ENCODE measurements at regions not wholly inside any gene's neighbourhood (a gene's known extent, or its start where the extent isn't known, plus 50 kb on each side); places are given as distances from the start of the nearest gene placed in this dataset.

DNA sequence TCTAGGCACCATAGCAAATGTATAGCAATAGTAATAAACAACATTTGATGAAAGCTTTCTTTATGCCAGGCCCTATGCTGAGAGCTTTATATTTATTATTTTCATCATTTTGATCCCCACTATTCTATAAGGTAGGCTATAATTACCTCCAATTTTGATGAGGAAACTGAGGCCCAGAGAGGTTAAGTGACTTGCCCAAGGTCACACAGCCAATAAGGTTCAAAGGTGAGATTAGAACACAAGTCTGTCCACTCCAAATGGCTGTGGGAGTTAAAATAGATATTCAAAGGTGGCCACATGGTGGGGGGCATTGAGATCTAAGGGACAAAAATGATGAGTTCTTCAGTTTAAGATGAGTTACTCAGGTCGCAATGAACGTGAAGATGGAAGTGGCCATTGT, 269.9 kb downstream of the BMP7 start:
- DNase-seq (ENCODE audit: low read depth in 2 of 2): no peak

- DNase-seq (ENCODE audit: low read depth in 2 of 2): no peak
Measured at GRCh38 chr20:56998438-56998837, 268.0 kb downstream of the BMP7 start.

DNA sequence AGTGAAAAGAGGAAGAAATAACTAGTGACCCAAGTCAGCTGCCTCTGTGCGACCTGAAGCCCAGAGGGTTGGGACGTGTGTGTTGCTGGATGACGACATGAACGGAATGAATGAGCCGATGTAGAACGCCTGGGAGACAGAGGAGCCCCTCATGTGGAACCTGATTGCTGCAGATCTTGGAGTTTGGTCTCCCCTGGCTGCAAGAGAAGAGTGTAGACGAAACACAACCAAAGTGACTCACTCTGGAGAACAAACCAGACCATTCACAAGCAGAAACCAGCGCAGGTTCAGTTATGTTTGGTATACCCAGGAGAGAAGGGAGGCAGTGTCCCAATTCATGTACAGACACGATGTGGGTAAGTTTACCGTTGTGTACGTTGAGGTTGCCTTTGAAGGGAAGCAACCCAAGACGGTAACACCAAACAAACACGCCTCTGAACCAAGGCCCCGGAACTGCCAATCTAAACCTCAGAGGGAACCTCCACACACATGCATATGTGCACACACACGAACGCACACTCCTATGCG, 265.9 kb downstream of the BMP7 start:
- no peak for DNase-seq (ENCODE audit: low read depth in 2 of 2)

GRCh38 chr20:57001126-57001767, 265.2 kb downstream of the BMP7 start:
- no peak for DNase-seq (ENCODE audit: low read depth in 2 of 2)

DNA sequence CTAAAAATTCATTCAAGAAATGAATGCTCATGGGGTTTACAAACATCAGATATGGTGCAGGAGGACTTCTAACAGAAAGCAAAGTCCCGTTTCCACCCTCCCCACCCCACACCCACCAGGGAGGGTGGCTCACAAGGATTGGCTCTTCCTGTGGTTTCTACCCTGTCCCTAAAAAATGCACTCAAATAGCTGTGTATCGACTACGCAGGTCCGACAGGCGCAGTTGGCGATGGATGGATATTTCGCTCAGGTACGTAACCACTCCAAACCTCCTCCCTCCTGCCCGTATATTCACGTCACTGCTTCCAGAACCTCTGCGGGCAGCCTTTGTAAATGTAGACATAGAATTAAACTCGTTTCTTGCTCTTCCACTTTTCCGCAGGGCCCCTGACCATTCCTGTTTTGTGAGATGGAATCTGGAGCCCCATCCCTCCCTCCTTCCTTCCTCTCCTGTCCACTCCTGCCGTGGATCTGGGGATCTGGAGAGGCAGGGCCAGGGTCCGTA, 264.3 kb downstream of the BMP7 start:
- DNase-seq (ENCODE audit: low read depth in 2 of 2): no peak

DNA sequence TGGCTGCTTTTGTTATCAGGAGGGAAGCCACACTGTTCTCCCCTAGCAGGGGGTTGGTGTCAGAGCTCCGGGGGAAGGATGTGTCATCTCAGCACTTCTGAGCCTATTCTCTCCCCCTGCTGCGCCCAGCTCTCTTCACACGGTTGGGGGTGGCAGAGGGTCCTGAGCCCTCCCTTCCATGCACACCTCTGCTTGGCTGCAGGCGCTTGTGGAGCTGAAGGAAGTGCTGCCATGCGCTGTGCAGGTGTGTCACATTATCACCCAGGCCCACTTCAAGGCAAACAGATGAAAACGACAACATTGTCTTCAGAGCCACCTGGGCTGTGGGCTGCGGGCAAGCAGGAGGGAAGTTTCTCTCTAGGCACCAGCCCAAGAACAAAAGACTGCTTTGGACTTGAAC, 263.4 kb downstream of the BMP7 start:
- no peak for DNase-seq (ENCODE audit: low read depth in 2 of 2)

DNA sequence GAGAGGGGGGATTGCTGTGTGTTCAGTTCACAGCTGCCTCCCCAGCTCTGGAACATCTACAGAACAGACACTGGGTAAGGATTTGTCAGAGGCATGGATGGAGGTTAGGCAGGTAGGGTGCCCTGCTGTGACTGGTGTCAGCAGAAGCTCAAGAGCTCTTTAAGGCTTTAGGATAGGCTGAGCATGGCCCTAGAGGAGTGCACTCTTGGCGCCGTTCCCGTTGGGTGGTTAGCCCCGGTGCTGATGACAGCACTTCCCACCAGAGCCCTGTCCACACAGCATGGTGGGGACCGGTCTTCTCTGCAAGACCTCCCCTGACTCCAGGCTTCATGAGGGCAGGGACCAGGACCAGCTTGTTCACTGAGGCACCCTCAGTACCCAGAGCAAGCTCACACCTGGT, 262.0 kb downstream of the BMP7 start:
- DNase-seq (ENCODE audit: low read depth in 2 of 2): no peak

DNA sequence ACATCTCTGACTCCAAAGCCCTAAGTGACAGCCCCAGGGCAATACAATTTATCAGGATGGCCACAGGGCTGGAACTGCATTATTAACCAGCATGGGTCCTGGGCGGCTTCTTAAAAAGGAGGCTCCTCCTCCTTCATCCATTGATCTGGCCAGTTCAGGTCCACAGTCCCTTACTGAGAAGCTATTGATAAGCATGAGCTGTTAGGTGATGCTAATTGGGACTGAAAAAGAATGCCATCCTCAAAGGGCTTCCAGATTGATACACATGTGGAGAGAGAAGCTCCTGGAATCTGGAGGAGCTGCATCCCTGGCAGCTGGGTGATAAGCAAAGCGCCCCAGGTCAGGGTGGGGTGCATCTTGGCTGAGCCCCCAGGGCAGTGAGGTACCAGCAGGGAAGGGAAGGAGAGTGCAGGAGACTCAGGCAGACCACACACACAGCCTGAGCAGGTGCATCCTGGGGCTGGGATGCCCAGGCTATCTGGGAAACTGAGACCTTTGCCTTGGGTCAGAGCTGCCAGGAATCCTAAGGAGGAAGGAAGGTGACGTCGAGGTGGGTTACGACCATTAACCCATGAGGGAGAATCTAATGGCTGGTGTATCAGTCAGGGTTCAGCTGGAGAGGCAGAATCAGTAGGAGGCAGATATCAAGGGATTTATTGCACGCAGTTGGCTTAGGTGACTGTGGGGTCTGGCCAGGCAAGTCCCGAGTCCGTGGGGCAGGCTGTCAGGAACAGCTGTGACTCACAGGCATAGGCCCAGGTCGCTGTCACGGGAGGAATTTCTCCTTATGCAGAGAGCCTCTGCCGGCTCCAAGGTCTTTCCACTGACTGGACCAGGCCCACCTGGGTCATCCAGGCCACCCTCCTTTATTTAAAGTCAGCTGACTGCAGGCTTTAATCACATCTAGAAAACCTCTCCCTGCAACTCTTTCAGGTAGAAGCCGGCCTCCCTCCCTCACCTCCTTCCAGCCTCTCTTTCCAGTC, 261.2 kb downstream of the BMP7 start:
- no peak for DNase-seq (ENCODE audit: low read depth in 2 of 2)

GRCh38 chr20:57006411-57007170, 259.9 kb downstream of the BMP7 start:
- no peak for DNase-seq (ENCODE audit: low read depth in 2 of 2)

DNA sequence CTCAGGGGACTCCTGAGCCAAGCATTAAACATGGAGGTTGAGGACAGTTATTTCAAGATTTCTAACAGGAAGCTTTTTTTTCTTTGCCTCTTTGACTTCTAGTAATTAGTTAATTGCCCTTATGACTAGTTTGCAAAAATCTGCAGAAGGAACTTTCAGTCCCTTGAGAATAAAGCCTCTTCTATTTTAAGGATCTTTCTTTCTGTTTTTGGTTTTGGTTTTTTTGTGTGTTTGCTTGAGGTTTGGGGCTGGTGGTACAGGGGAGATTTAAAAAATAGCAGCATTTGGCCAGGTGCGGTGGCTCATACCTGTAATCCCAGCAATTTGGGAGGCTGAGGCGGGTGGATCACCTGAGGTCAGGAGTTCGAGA, 259.3 kb downstream of the BMP7 start:
- DNase-seq (ENCODE audit: low read depth in 2 of 2): no peak

GRCh38 chr20:57008217-57008616, 258.2 kb downstream of the BMP7 start:
- DNase-seq (ENCODE audit: low read depth in 2 of 2): no peak

GRCh38 chr20:57009355-57009754, 257.1 kb downstream of the BMP7 start:
- DNase-seq (ENCODE audit: low read depth in 2 of 2): no peak

GRCh38 chr20:57009775-57010174, 256.7 kb downstream of the BMP7 start:
- no peak for DNase-seq (ENCODE audit: low read depth in 2 of 2)

- DNase-seq (ENCODE audit: low read depth in 2 of 2): no peak
Measured at GRCh38 chr20:57012691-57013090, 253.8 kb downstream of the BMP7 start.

- DNase-seq (ENCODE audit: low read depth in 2 of 2): no peak
Measured at GRCh38 chr20:57013217-57013616, 253.2 kb downstream of the BMP7 start.

- DNase-seq (ENCODE audit: low read depth in 2 of 2): no peak
Measured at GRCh38 chr20:57013741-57014140, 252.7 kb downstream of the BMP7 start.

DNA sequence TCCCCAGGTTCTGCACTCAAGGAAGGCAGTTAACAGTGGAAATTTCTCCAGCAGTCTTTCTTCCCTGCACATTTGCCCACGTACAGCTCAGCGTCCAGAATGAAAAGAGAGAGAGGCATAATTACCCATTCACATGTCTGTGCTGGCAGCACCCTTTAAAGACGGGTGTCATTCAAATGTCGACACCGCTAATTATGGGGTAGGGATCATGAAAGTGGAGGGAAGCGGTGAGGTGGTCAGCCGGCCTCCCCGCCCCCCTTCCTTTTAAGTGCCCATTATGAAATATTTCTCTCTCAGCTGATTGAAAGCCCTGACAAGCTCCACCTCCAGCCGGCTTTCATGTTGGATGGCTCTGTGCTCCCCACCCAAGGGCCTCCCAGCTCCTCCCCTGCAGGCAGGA, 246.1 kb downstream of the BMP7 start:
- no peak for DNase-seq (ENCODE audit: low read depth in 2 of 2)

- no peak for DNase-seq (ENCODE audit: low read depth in 2 of 2)
Measured at GRCh38 chr20:57022306-57022705, 244.1 kb downstream of the BMP7 start.

DNA sequence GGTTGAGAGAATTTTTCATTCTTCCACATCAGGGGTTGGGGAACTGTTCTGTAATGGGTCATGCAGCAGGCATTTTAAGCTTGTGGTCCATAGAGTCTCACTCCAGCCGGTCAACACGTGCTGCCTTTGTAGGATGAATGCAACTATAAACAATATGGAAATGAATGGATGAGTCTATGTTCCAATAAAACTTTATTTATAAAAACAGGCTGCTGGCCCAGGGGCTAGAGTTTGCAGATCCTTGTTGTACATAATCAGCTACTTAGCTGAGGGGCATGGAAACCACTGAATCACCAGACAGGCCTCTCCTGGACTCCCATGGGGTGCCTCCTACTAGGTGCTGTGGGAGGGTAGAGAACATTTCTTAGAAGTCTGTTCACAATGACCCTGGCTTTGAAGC, 243.4 kb downstream of the BMP7 start:
- DNase-seq (ENCODE audit: low read depth in 2 of 2): no peak

GRCh38 chr20:57023997-57024396, 242.4 kb downstream of the BMP7 start:
- DNase-seq (ENCODE audit: low read depth in 2 of 2): no peak

DNA sequence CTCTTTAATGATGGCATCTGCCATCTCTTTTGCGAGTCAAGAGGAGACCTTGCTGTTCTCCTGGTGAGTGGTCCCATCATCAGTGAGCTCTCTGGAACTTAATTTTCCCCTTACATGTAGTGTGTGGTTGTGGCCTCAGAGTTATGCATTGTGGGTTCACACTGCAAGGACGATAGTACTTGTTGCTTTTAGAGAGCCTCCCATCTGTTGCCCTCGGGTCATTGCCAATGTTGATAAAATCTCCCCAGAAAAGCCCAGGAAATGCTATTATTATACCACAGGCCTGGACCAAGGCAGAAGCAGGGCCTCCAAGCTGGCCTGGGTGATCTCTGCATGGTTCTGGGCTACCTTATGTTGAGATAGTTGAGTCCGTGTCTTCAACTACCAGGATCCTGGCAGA, 241.6 kb downstream of the BMP7 start:
- no peak for DNase-seq (ENCODE audit: low read depth in 2 of 2)

GRCh38 chr20:57025261-57025660, 241.2 kb downstream of the BMP7 start:
- no peak for DNase-seq (ENCODE audit: low read depth in 2 of 2)

Measured in stimulated activated CD8-positive, alpha-beta memory T cell treated with anti-CD3 and anti-CD28 coated beads, Interleukin-2, amount 100 ng/mL, for 1 hour (primary cell).